ENCODE measurements at regions not wholly inside any gene's neighbourhood (a gene's known extent, or its start where the extent isn't known, plus 50 kb on each side); places are given as distances from the start of the nearest gene placed in this dataset.

DNA sequence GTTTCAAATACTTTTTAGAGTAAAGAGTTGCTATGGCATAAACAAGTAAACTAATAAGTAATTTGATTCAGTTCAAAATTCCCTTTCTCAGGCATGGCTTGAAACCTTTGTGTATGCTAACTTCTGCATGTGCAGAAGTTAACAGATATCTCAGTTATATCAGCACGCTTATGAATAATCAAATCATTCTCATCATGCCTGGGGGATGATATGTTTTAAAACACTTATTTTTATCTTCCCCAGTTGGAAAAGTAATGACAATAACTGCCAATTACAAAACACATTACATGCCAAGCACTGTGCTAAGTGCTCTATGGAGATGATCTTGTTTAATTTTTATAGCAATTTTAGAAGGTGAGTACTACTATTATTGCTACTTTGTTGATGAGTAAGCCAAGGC lies 146.4 kb downstream of the YIPF5 start:
- TF ChIP-seq, protein P1, sequence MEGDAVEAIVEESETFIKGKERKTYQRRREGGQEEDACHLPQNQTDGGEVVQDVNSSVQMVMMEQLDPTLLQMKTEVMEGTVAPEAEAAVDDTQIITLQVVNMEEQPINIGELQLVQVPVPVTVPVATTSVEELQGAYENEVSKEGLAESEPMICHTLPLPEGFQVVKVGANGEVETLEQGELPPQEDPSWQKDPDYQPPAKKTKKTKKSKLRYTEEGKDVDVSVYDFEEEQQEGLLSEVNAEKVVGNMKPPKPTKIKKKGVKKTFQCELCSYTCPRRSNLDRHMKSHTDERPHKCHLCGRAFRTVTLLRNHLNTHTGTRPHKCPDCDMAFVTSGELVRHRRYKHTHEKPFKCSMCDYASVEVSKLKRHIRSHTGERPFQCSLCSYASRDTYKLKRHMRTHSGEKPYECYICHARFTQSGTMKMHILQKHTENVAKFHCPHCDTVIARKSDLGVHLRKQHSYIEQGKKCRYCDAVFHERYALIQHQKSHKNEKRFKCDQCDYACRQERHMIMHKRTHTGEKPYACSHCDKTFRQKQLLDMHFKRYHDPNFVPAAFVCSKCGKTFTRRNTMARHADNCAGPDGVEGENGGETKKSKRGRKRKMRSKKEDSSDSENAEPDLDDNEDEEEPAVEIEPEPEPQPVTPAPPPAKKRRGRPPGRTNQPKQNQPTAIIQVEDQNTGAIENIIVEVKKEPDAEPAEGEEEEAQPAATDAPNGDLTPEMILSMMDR (IDR thresholded peaks at IDR 0.05), result no peak
- TF ChIP-seq POLR2A (IDR thresholded peaks at IDR 0.05) (no peak), EP300 (IDR thresholded peaks at IDR 0.05) (no peak)
